Hepatocyte (in vitro differentiated cells): ENCODE measurements at regions not wholly inside any gene's neighbourhood (a gene's known extent, or its start where the extent isn't known, plus 50 kb on each side); places are given as distances from the start of the nearest gene placed in this dataset.
"Not testable (repeated sequence)": the region's sequence is repeated elsewhere in the genome, so short reads cannot be mapped to it uniquely, and the experiment has no call there.

Experiments
- DNase-seq: peaks from one replicate; pipeline ENCODE4 v3.0.0-alpha.2; 2016; ENCODE audit warnings: low spot score
- H2AFZ ChIP-seq: fragments of 200-600 bp; sonication (generic); 2 replicates; pipeline ENCODE4 v1.6.0; 2016; ENCODE audit warnings: antibody characterized with exemption, mild to moderate bottlenecking
- H3K27ac ChIP-seq: fragments of 200-600 bp; sonication (generic); 2 replicates; pipeline ENCODE4 v1.5.1; 2016; ENCODE audit warnings: mild to moderate bottlenecking
- H3K27me3 ChIP-seq: fragments of 200-600 bp; sonication (generic); 2 replicates; pipeline ENCODE4 v1.6.1; 2016
- H3K36me3 ChIP-seq: fragments of 200-600 bp; sonication (generic); replicated peaks from 2 replicates; pipeline ENCODE4 v1.5.1; 2016; ENCODE audit warnings: low read depth; ENCODE audit not compliant: insufficient read depth
- H3K4me1 ChIP-seq: fragments of 200-600 bp; sonication (generic); 2 replicates; pipeline ENCODE4 v1.5.1; 2016; ENCODE audit warnings: mild to moderate bottlenecking, moderate library complexity; ENCODE audit not compliant: insufficient read depth
- H3K4me2 ChIP-seq: fragments of 200-600 bp; sonication (generic); 2 replicates; pipeline ENCODE4 v1.6.0; 2016
- H3K4me3 ChIP-seq: fragments of 200-600 bp; sonication (generic); 2 replicates; pipeline ENCODE4 v1.5.1; 2016; ENCODE audit warnings: mild to moderate bottlenecking
- H3K79me2 ChIP-seq: fragments of 200-600 bp; sonication (generic); 2 replicates; pipeline ENCODE4 v1.6.0; 2017; ENCODE audit warnings: mild to moderate bottlenecking
- H3K9me2 ChIP-seq: fragments of 200-600 bp; sonication (generic); replicated peaks from 2 replicates; pipeline ENCODE4 v1.6.0; 2017; ENCODE audit warnings: mild to moderate bottlenecking; ENCODE audit not compliant: insufficient read depth
- H3K9me3 ChIP-seq: fragments of 200-600 bp; sonication (generic); 2 replicates; pipeline ENCODE4 v1.5.1; 2016; ENCODE audit warnings: low read depth, mild to moderate bottlenecking
- H4K20me1 ChIP-seq: fragments of 200-600 bp; sonication (generic); 2 replicates; pipeline ENCODE4 v1.6.0; 2016; ENCODE audit warnings: mild to moderate bottlenecking; ENCODE audit not compliant: insufficient read depth, poor library complexity, severe bottlenecking
- EZH2 ChIP-seq: fragments of 200-600 bp; sonication (generic); IDR thresholded peaks from 2 replicates; pipeline ENCODE4 v1.6.1; 2016; ENCODE audit warnings: antibody characterized with exemption, mild to moderate bottlenecking, borderline replicate concordance
- EZH2phosphoT487 ChIP-seq: fragments of 200-600 bp; sonication (generic); IDR thresholded peaks from one replicate; pipeline ENCODE4 v1.6.1; 2018; ENCODE audit warnings: antibody characterized with exemption, mild to moderate bottlenecking, low read depth, moderate library complexity; ENCODE audit not compliant: unreplicated experiment, severe bottlenecking
- WGBS: methylation state at CpG from one replicate; pipeline ENCODE4 v1.1.6; 2016; ENCODE audit warnings: low lambda C conversion rate; ENCODE audit errors: missing lambda C conversion rate; 5-methylcytosine and 5-hydroxymethylcytosine counted together
- TF ChIP-seq, protein P1 (sequence below): fragments of 200-600 bp; sonication (generic); IDR thresholded peaks from 2 replicates; pipeline ENCODE4 v1.5.1; 2016; ENCODE audit warnings: antibody characterized with exemption, mild to moderate bottlenecking; ENCODE audit not compliant: poor library complexity

GRCh38 chr3:18529631-18530030 lies 104.5 kb upstream of the SATB1 start:
- 81% methylated on average over 1 of the region's 1 CpG for WGBS

DNA sequence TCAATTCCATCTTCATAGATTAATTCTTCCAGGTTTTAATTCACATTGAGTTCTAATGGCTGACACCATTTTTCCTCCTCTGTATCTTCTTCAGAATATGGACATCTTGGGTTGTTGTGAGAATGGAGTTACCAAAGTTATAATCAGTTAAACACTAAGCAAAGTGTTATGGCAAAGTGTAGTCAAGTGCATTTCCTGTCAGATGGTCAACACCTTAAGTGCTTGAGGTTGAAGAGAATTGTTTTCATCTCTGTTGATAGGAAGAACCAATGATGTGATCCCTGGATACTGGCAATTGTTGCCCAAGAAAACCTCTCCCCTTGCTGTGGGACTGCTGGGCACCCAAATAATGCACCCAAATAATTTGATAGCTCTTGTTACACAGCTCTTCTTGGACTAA lies 102.6 kb upstream of the SATB1 start:
- no peak overlapping the region for H3K4me3 ChIP-seq
- no peaks in the 10 kb centered on the region for H3K79me2 ChIP-seq
- no peak for TF ChIP-seq EZH2phosphoT487
- no peak for TF ChIP-seq EZH2
- TF ChIP-seq, protein P1, sequence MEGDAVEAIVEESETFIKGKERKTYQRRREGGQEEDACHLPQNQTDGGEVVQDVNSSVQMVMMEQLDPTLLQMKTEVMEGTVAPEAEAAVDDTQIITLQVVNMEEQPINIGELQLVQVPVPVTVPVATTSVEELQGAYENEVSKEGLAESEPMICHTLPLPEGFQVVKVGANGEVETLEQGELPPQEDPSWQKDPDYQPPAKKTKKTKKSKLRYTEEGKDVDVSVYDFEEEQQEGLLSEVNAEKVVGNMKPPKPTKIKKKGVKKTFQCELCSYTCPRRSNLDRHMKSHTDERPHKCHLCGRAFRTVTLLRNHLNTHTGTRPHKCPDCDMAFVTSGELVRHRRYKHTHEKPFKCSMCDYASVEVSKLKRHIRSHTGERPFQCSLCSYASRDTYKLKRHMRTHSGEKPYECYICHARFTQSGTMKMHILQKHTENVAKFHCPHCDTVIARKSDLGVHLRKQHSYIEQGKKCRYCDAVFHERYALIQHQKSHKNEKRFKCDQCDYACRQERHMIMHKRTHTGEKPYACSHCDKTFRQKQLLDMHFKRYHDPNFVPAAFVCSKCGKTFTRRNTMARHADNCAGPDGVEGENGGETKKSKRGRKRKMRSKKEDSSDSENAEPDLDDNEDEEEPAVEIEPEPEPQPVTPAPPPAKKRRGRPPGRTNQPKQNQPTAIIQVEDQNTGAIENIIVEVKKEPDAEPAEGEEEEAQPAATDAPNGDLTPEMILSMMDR = no peak
- DNase-seq = no peak
- no peaks in the 10 kb centered on the region for H3K36me3 ChIP-seq
- H3K27ac ChIP-seq = no peak overlapping the region
- no peaks in the 10 kb centered on the region for H3K27me3 ChIP-seq
- no peaks in the 10 kb centered on the region for H4K20me1 ChIP-seq
- no peaks in the 10 kb centered on the region for H3K9me2 ChIP-seq
- H3K4me2 ChIP-seq = no peak overlapping the region
- no peak overlapping the region for H2AFZ ChIP-seq
- no peaks in the 10 kb centered on the region for H3K9me3 ChIP-seq
- H3K4me1 ChIP-seq = no peaks in the 10 kb centered on the region

More at GRCh38 chr3:18529631-18530030, 104.5 kb upstream of the SATB1 start:
- Histone ChIP-seq H3K9me2 (no peaks in the 10 kb centered on the region), H3K36me3 (no peaks in the 10 kb centered on the region), H3K79me2 (no peaks in the 10 kb centered on the region), H3K9me3 (no peaks in the 10 kb centered on the region), H3K4me2 (no peak overlapping the region), H4K20me1 (no peaks in the 10 kb centered on the region), H3K4me3 (no peak overlapping the region), H3K27me3 (no peaks in the 10 kb centered on the region), H3K27ac (no peak overlapping the region), H3K4me1 (no peaks in the 10 kb centered on the region), H2AFZ (no peak overlapping the region)
- no peak for DNase-seq
- TF ChIP-seq, protein P1 = no peak
- TF ChIP-seq EZH2phosphoT487 (no peak), EZH2 (no peak)

DNA sequence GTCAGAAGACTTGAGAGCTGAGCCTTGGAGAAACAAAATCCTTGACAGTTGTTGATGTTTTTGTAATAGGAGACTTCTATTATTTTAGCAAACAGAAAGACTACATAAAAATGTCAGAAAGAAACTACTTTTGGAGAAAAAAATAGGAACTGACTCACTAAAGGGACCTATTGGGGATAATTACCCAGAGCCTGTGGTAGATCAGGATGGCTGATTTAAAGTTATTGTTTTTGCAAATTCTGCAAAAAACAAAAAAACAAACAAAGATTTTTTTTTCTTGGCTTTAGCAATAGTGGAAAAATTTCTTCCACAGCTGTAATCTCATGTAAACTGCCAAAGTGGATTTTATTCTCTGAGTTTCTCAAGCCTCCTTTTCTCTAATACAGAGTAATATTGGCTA lies 101.5 kb upstream of the SATB1 start:
- no peak overlapping the region for H3K27ac ChIP-seq
- H3K4me3 ChIP-seq = no peak overlapping the region
- TF ChIP-seq, protein P1 = no peak
- TF ChIP-seq EZH2phosphoT487 (no peak), EZH2 (no peak)
- H3K36me3 ChIP-seq = no peaks in the 10 kb centered on the region
- H2AFZ ChIP-seq = no peak overlapping the region
- H3K27me3 ChIP-seq = no peaks in the 10 kb centered on the region
- no peaks in the 10 kb centered on the region for H3K4me1 ChIP-seq
- no peaks in the 10 kb centered on the region for H3K9me2 ChIP-seq
- no peak for DNase-seq
- no peaks in the 10 kb centered on the region for H3K9me3 ChIP-seq
- H3K79me2 ChIP-seq = no peaks in the 10 kb centered on the region
- no peaks in the 10 kb centered on the region for H4K20me1 ChIP-seq
- H3K4me2 ChIP-seq = no peak overlapping the region

GRCh38 chr3:18516170-18516569 lies 91.0 kb upstream of the SATB1 start:
- not testable (repeated sequence) for H3K4me1 ChIP-seq, H3K79me2 ChIP-seq, H4K20me1 ChIP-seq, H2AFZ ChIP-seq, H3K27ac ChIP-seq, H3K4me3 ChIP-seq, H3K9me3 ChIP-seq, H3K36me3 ChIP-seq, H3K27me3 ChIP-seq, DNase-seq, H3K4me2 ChIP-seq, H3K9me2 ChIP-seq
- 67% methylated on average over 19 of the region's 19 CpGs for WGBS
